ENCODE measurements at regions not wholly inside any gene's neighbourhood (a gene's known extent, or its start where the extent isn't known, plus 50 kb on each side); places are given as distances from the start of the nearest gene placed in this dataset.

- no peaks in the 10 kb centered on the region for H3K9me3 Mint-ChIP-seq
- H3K27ac Mint-ChIP-seq = no peak overlapping the region
- peaks cover 17% of the 10 kb centered on the region for H3K27me3 Mint-ChIP-seq (ENCODE audit: low read depth)
- no peaks in the 10 kb centered on the region for H3K36me3 Mint-ChIP-seq (ENCODE audit: low read depth)
- no peak for TF ChIP-seq CTCF (IDR thresholded peaks at IDR 0.05; ENCODE audit: unreplicated experiment in 3 of 3)
- H3K4me1 Mint-ChIP-seq = peaks cover 8% of the 10 kb centered on the region
- H3K4me3 Mint-ChIP-seq = no peak overlapping the region
Measured at GRCh38 chr4:26215725-26216124, 105.1 kb upstream of the RBPJ start.

- Mint-ChIP-seq H3K36me3 (ENCODE audit: low read depth) (no peaks in the 10 kb centered on the region), H3K4me3 (no peak overlapping the region), H3K4me1 (peaks cover 8% of the 10 kb centered on the region), H3K27ac (no peak overlapping the region), H3K9me3 (no peaks in the 10 kb centered on the region), H3K27me3 (ENCODE audit: low read depth) (peaks cover 13% of the 10 kb centered on the region)
- no peak for TF ChIP-seq CTCF (IDR thresholded peaks at IDR 0.05; ENCODE audit: unreplicated experiment in 3 of 3)
Measured at GRCh38 chr4:26217481-26217880, 103.3 kb upstream of the RBPJ start.

- Mint-ChIP-seq H3K27ac (peak overlapping the region in 1 of 3 experiments; percentile 19), H3K36me3 (ENCODE audit: low read depth) (no peaks in the 10 kb centered on the region)
- TF ChIP-seq CTCF (IDR thresholded peaks at IDR 0.05; ENCODE audit: unreplicated experiment in 3 of 3) = no peak
Measured at GRCh38 chr4:26217961-26218676, 102.7 kb upstream of the RBPJ start.

GRCh38 chr4:26218677-26219605 is 101.9 kb upstream of the RBPJ start:
- peaks cover 10% of the 10 kb centered on the region for H3K27me3 Mint-ChIP-seq (ENCODE audit: low read depth)
- no peak overlapping the region for H3K4me3 Mint-ChIP-seq

More at GRCh38 chr4:26217961-26218676, 102.7 kb upstream of the RBPJ start:
- Mint-ChIP-seq H3K4me1 (peaks cover 8% of the 10 kb centered on the region), H3K27me3 (ENCODE audit: low read depth) (peaks cover 13% of the 10 kb centered on the region), H3K9me3 (no peaks in the 10 kb centered on the region), H3K4me3 (no peak overlapping the region)

GRCh38 chr4:26220696-26221095 is 100.1 kb upstream of the RBPJ start:
- Mint-ChIP-seq H3K4me3 (no peak overlapping the region), H3K27ac (no peak overlapping the region), H3K4me1 (peaks cover 8% of the 10 kb centered on the region), H3K27me3 (ENCODE audit: low read depth) (peaks cover 9% of the 10 kb centered on the region), H3K36me3 (ENCODE audit: low read depth) (no peaks in the 10 kb centered on the region), H3K9me3 (no peaks in the 10 kb centered on the region)
- no peak for TF ChIP-seq CTCF (IDR thresholded peaks at IDR 0.05; ENCODE audit: unreplicated experiment in 3 of 3)

More at GRCh38 chr4:26218677-26219605, 101.9 kb upstream of the RBPJ start:
- Mint-ChIP-seq H3K4me1 (peaks cover 8% of the 10 kb centered on the region), H3K9me3 (no peaks in the 10 kb centered on the region), H3K36me3 (ENCODE audit: low read depth) (no peaks in the 10 kb centered on the region), H3K27ac (no peak overlapping the region)
- no peak for TF ChIP-seq CTCF (IDR thresholded peaks at IDR 0.05; ENCODE audit: unreplicated experiment in 3 of 3)
